ENCODE measurements at regions not wholly inside any gene's neighbourhood (a gene's known extent, or its start where the extent isn't known, plus 50 kb on each side); places are given as distances from the start of the nearest gene placed in this dataset.

- no peak for TF ChIP-seq SIN3A (IDR thresholded peaks at IDR 0.05; ENCODE audit: low read depth, low read length)
- TF ChIP-seq, protein P1, sequence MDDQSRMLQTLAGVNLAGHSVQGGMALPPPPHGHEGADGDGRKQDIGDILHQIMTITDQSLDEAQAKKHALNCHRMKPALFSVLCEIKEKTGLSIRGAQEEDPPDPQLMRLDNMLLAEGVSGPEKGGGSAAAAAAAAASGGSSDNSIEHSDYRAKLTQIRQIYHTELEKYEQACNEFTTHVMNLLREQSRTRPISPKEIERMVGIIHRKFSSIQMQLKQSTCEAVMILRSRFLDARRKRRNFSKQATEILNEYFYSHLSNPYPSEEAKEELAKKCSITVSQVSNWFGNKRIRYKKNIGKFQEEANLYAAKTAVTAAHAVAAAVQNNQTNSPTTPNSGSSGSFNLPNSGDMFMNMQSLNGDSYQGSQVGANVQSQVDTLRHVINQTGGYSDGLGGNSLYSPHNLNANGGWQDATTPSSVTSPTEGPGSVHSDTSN (IDR thresholded peaks at IDR 0.05; ENCODE audit: insufficient replicate concordance, low read depth, low read length) = no peak
- TF ChIP-seq EP300 (IDR thresholded peaks at IDR 0.05; ENCODE audit: borderline replicate concordance in 1 of 2, control insufficient read depth in 1 of 2, low read depth in 2 of 2, low read length in 2 of 2) = no peak
- TF ChIP-seq WRNIP1 (IDR thresholded peaks at IDR 0.05; ENCODE audit: borderline replicate concordance, low read depth, low read length) = no peak
- no peak for TF ChIP-seq STAT1 (conservative IDR thresholded peaks at IDR 0.05)
- no peak for TF ChIP-seq REST (IDR thresholded peaks at IDR 0.05; ENCODE audit: low read depth, low read length)
- TF ChIP-seq YY1 (IDR thresholded peaks at IDR 0.05; ENCODE audit: low read depth, low read length) = no peak
Observed at GRCh38 chr13:67509018-67509417, 278.9 kb upstream of the PCDH9 start.
